PC-9 (cell line): ENCODE measurements at regions not wholly inside any gene's neighbourhood (a gene's known extent, or its start where the extent isn't known, plus 50 kb on each side); places are given as distances from the start of the nearest gene placed in this dataset.

Experiments
- BruUV-seq: library from RNA; stranded (reverse); fragments of 400-500 nt; replicated peaks from 2 replicates; lab custom pipeline; 2021; lab: Mats Ljungman, UMichigan
- CTCF ChIA-PET: fragments of 300-600 bp; sonication (Branson Sonifier 250); formaldehyde crosslinking; loops from one replicate; lab custom pipeline; 2022; ENCODE audit warnings: antibody characterized with exemption; lab: Charles Lee
- POLR2A ChIA-PET: fragments of 300-600 bp; sonication (Branson Sonifier 250); formaldehyde crosslinking; loops from one replicate; lab custom pipeline; 2022; ENCODE audit warnings: antibody characterized with exemption; ENCODE audit not compliant: unreplicated experiment; lab: Charles Lee
- DNase-seq, 2 experiments: peaks; one replicate each; pipeline versions ENCODE4 v3.0.0 to v3.0.0-alpha.2; 2015 to 2022; ENCODE audit warnings: mixed read lengths in 1 of 2
- H2AFZ ChIP-seq: fragments of 200-600 bp; sonication (generic); 2 replicates; pipeline ENCODE4 v1.8.1; 2017; ENCODE audit warnings: antibody characterized with exemption
- H3F3A ChIP-seq: fragments of 200-600 bp; sonication (generic); 2 replicates; pipeline ENCODE4 v1.8.1; 2017; ENCODE audit warnings: antibody characterized with exemption, mild to moderate bottlenecking, low read depth; ENCODE audit not compliant: insufficient read depth
- H3K27ac ChIP-seq: fragments of 200-600 bp; sonication (generic); 2 replicates; pipeline ENCODE4 v1.6.1; 2016; ENCODE audit warnings: mixed run types
- H3K27me3 ChIP-seq: fragments of 200-600 bp; sonication (generic); 2 replicates; pipeline ENCODE4 v1.6.1; 2016; ENCODE audit warnings: low read depth, mixed run types; ENCODE audit not compliant: insufficient read depth
- H3K36me3 ChIP-seq: fragments of 200-600 bp; sonication (generic); 2 replicates; pipeline ENCODE4 v1.6.1; 2016; ENCODE audit warnings: low read depth, mixed run types
- H3K4me1 ChIP-seq: fragments of 200-600 bp; sonication (generic); replicated peaks from 2 replicates; pipeline ENCODE4 v1.6.1; 2016; ENCODE audit warnings: mixed run types; ENCODE audit not compliant: insufficient read depth
- H3K4me2 ChIP-seq: fragments of 200-600 bp; sonication (generic); 2 replicates; pipeline ENCODE4 v1.6.1; 2017; ENCODE audit warnings: mixed run types
- H3K4me3 ChIP-seq: fragments of 200-600 bp; sonication (generic); 2 replicates; pipeline ENCODE4 v1.6.1; 2016; ENCODE audit warnings: mixed run types
- H3K79me2 ChIP-seq: fragments of 200-600 bp; sonication (generic); 2 replicates; pipeline ENCODE4 v1.6.1; 2017; ENCODE audit warnings: low read depth, mixed run types
- H3K9me2 ChIP-seq: fragments of 200-600 bp; sonication (generic); 2 replicates; pipeline ENCODE4 v1.8.1; 2017; ENCODE audit warnings: mild to moderate bottlenecking; ENCODE audit not compliant: insufficient read depth
- H3K9me3 ChIP-seq: fragments of 200-600 bp; sonication (generic); 2 replicates; pipeline ENCODE4 v1.8.1; 2016; ENCODE audit warnings: low read depth; ENCODE audit not compliant: insufficient read depth
- H4K20me1 ChIP-seq: fragments of 200-600 bp; sonication (generic); 2 replicates; pipeline ENCODE4 v1.8.1; 2017; ENCODE audit not compliant: insufficient read depth
- EZH2 ChIP-seq: fragments of 200-600 bp; sonication (generic); IDR thresholded peaks from 2 replicates; pipeline ENCODE4 v1.8.0; 2017; ENCODE audit warnings: antibody characterized with exemption, low read depth
- intact Hi-C: fragments of 100-400 bp; cut with micrococcal nuclease; formaldehyde crosslinking; loops from one replicate; pipeline ENCODE4 v1.10.0; 2022; ENCODE audit not compliant: unreplicated experiment
- TF ChIP-seq, protein P1 (sequence below): fragments of 200-600 bp; sonication (generic); conservative IDR thresholded peaks from 2 replicates; pipeline ENCODE4 v1.6.1; 2017; ENCODE audit warnings: mixed run types, antibody characterized with exemption, mild to moderate bottlenecking, moderate library complexity

- H3K36me3 ChIP-seq: no peaks in the 10 kb centered on the region
Observed at GRCh38 chr12:14275111-14275510, 90.4 kb upstream of the ATF7IP start.

GRCh38 chr12:14275886-14276285, 89.6 kb upstream of the ATF7IP start:
- TF ChIP-seq EZH2: no peak
- TF ChIP-seq, protein P1, sequence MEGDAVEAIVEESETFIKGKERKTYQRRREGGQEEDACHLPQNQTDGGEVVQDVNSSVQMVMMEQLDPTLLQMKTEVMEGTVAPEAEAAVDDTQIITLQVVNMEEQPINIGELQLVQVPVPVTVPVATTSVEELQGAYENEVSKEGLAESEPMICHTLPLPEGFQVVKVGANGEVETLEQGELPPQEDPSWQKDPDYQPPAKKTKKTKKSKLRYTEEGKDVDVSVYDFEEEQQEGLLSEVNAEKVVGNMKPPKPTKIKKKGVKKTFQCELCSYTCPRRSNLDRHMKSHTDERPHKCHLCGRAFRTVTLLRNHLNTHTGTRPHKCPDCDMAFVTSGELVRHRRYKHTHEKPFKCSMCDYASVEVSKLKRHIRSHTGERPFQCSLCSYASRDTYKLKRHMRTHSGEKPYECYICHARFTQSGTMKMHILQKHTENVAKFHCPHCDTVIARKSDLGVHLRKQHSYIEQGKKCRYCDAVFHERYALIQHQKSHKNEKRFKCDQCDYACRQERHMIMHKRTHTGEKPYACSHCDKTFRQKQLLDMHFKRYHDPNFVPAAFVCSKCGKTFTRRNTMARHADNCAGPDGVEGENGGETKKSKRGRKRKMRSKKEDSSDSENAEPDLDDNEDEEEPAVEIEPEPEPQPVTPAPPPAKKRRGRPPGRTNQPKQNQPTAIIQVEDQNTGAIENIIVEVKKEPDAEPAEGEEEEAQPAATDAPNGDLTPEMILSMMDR: no peak
- Histone ChIP-seq H3K4me3 (no peak overlapping the region), H2AFZ (peak overlapping the region; percentile 27; the same call in 1 of the 2 replicates), H3K27me3 (no peaks in the 10 kb centered on the region), H3K79me2 (no peaks in the 10 kb centered on the region), H4K20me1 (no peaks in the 10 kb centered on the region), H3F3A (no peaks in the 10 kb centered on the region), H3K9me2 (no peaks in the 10 kb centered on the region), H3K36me3 (no peaks in the 10 kb centered on the region), H3K27ac (no peak overlapping the region), H3K4me2 (no peak overlapping the region), H3K9me3 (no peaks in the 10 kb centered on the region; the same call in 1 of the 2 replicates), H3K4me1 (no peaks in the 10 kb centered on the region)
- POLR2A ChIA-PET: no interaction called here
- no TSS peak for BruUV-seq
- intact Hi-C loops: no loop called here
- DNase-seq: no peak
- CTCF ChIA-PET: no interaction called here

More at GRCh38 chr12:14275111-14275510, 90.4 kb upstream of the ATF7IP start:
- Histone ChIP-seq H3K4me3 (no peak overlapping the region), H2AFZ (no peak overlapping the region), H3K4me2 (no peak overlapping the region), H3K9me3 (peaks cover 7% of the 10 kb centered on the region), H3F3A (no peaks in the 10 kb centered on the region), H3K9me2 (no peaks in the 10 kb centered on the region), H4K20me1 (no peaks in the 10 kb centered on the region), H3K4me1 (no peaks in the 10 kb centered on the region), H3K79me2 (no peaks in the 10 kb centered on the region), H3K27me3 (no peaks in the 10 kb centered on the region), H3K27ac (no peak overlapping the region)
- POLR2A ChIA-PET: no interaction called here
- intact Hi-C loops: no loop called here
- no peak for DNase-seq
- TF ChIP-seq EZH2: no peak
- TF ChIP-seq, protein P1: no peak
- CTCF ChIA-PET: interaction anchor here (0.5 kb wide), 1 partner anchor 34 kb away, joined by 4 read pairs; no protein-coding TSS in a partner anchor
- no TSS peak for BruUV-seq

GRCh38 chr12:14278294-14278953, 87.1 kb upstream of the ATF7IP start:
- Histone ChIP-seq H3F3A (no peaks in the 10 kb centered on the region; the same call in 1 of the 2 replicates), H3K9me3 (no peaks in the 10 kb centered on the region; the same call in 1 of the 2 replicates), H3K27ac (no peak overlapping the region), H2AFZ (no peak overlapping the region), H3K4me2 (no peak overlapping the region), H3K79me2 (no peaks in the 10 kb centered on the region), H3K4me3 (no peak overlapping the region), H3K27me3 (no peaks in the 10 kb centered on the region), H4K20me1 (no peaks in the 10 kb centered on the region), H3K4me1 (no peaks in the 10 kb centered on the region), H3K9me2 (no peaks in the 10 kb centered on the region), H3K36me3 (no peaks in the 10 kb centered on the region)
- TF ChIP-seq, protein P1: no peak
- no peak for TF ChIP-seq EZH2
- intact Hi-C loops: no loop called here
- ChIA-PET POLR2A (no interaction called here), CTCF (interaction anchor here (0.6 kb wide), 1 partner anchor 12 kb away, joined by 3 read pairs; no protein-coding TSS in a partner anchor)
- BruUV-seq: no TSS peak
- no peak for DNase-seq
